MG63 (cell line): ENCODE measurements at regions not wholly inside any gene's neighbourhood (a gene's known extent, or its start where the extent isn't known, plus 50 kb on each side); places are given as distances from the start of the nearest gene placed in this dataset.

Experiments used
- DNase-seq: peaks from one replicate; pipeline ENCODE4 v3.0.0-alpha.2; 2020
- H3K27me3 ChIP-seq: fragments of 250-450 bp; sonication (Bioruptor Pico); 2 replicates; pipeline ENCODE4 v1.5.1; 2020; ENCODE audit warnings: mild to moderate bottlenecking, moderate library complexity
- H3K36me3 ChIP-seq: fragments of 250-450 bp; sonication (Bioruptor Pico); 2 replicates; pipeline ENCODE4 v1.5.1; 2020; ENCODE audit warnings: mild to moderate bottlenecking, moderate library complexity
- H3K4me3 ChIP-seq: fragments of 250-450 bp; sonication (Bioruptor Pico); 2 replicates; pipeline ENCODE4 v1.5.1; 2020; ENCODE audit warnings: mild to moderate bottlenecking, moderate library complexity
- H3K9me3 ChIP-seq: fragments of 250-450 bp; sonication (Bioruptor Pico); 2 replicates; pipeline ENCODE4 v1.5.1; 2020; ENCODE audit warnings: mild to moderate bottlenecking, moderate library complexity

DNA sequence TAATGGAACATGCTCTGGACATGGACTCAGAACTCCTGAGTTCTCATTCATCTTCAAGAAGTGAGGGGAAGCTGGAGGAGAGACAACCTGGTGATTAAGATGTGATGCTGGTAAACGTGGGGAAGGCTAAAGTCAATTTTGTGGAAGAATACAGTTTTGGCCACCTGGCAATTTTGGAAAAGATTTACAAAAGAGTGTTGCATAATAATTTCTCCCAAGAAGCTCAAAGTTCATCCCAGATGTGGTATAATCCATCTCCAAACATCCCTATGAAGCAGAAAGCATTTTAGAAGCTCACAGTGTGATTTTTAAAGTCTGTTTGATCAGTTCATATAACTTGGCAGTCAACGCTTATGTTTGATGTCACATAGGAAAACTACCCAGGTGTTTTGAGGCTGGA, 208.7 kb downstream of the LMX1A start:
- Histone ChIP-seq H3K36me3 (no peaks in the 10 kb centered on the region), H3K4me3 (no peak overlapping the region), H3K27me3 (peaks cover 8% of the 10 kb centered on the region), H3K9me3 (no peaks in the 10 kb centered on the region; the same call in 1 of the 2 replicates)
- no peak for DNase-seq

DNA sequence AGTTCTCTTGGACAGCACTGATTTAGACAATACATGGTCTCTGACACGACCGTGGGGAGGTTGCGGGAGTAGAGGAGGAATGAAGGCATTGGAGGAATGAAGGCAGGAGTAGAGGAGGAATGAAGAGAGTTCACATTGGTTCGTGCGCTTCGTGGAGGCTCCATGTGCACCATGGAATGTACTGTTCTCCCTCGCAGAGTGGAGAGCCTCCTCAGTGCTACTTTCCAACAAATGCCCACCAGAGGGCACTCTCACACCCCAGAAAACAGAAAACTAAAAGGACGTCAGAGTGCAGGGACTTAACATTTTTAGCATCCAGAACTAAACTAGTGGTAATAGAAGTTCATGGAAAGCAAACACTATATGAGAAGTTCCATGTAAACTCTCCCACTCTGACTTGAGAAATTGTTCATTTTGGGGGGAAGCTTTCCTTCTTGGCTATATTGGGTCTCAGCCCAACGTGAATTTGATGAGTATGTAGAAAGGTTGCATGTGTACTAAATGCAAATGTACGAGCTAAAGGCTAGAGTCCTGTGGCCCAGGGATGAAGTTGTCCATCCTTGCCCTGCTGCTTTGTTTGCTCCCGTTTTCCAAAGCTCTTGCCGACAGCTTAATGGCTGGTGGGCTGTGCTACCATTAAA, 211.6 kb downstream of the LMX1A start:
- DNase-seq: peak; percentile 29
- no peak overlapping the region for H3K4me3 ChIP-seq
- no peaks in the 10 kb centered on the region for H3K36me3 ChIP-seq
- H3K9me3 ChIP-seq: no peaks in the 10 kb centered on the region; the same call in 1 of the 2 replicates
- peaks cover 8% of the 10 kb centered on the region for H3K27me3 ChIP-seq

DNA sequence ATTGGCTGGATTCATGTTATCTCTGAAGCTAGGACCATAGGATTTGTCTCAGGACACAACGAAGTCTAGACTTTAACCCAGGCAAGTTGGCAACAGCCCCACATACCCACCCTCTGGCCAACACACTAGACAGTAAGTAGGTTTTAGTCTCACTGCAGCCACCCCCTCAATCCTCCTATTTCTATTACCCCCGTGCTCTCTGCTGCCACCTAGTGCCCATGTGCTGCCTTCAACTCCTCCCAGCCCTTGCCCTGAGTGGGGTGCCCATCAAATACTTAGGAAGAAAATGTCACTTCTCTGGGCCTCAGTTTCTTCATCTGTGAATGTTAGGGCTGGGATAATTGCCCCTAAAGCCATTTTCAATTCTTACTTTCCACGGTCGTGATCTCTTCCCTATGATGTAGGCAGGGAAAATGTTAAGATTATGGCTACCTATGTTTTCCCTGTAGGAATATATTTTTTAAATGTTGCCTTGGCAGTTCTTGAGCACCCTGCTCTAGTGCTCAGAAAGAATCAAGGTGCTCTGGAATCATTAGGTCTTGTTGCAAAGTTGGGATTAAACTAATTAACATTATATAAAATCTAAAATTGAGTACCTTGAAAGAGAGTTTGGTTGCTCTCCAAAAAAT, 213.0 kb downstream of the LMX1A start:
- H3K27me3 ChIP-seq: peaks cover 8% of the 10 kb centered on the region

DNA sequence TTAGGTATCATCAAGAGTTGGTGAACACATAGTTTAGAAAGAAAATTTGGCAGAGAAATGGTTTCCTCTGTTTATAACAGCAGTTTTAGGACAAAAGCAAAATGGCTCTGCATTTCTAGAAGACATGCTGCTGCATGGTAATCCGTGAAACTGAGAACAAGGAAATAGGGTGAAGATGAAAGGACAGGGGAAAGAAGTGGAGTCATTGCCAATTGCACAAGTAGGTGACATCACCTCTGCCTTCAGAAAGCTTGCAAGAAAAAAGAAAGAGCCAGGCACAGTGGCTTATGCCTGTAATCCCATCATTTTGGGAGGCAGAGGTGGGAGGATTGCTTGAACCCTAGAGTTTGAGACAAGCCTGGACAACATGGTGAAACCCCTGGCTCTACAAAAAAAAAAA, 217.6 kb downstream of the LMX1A start:
- Histone ChIP-seq H3K4me3 (no peak overlapping the region), H3K27me3 (no peaks in the 10 kb centered on the region; the same call in none of the 2 replicates), H3K36me3 (no peaks in the 10 kb centered on the region), H3K9me3 (no peaks in the 10 kb centered on the region)
- DNase-seq: no peak

More for the DNA sequence above, 213.0 kb downstream of the LMX1A start:
- H3K36me3 ChIP-seq: no peaks in the 10 kb centered on the region
- H3K4me3 ChIP-seq: no peak overlapping the region
- H3K9me3 ChIP-seq: no peaks in the 10 kb centered on the region; the same call in 1 of the 2 replicates
- no peak for DNase-seq

DNA sequence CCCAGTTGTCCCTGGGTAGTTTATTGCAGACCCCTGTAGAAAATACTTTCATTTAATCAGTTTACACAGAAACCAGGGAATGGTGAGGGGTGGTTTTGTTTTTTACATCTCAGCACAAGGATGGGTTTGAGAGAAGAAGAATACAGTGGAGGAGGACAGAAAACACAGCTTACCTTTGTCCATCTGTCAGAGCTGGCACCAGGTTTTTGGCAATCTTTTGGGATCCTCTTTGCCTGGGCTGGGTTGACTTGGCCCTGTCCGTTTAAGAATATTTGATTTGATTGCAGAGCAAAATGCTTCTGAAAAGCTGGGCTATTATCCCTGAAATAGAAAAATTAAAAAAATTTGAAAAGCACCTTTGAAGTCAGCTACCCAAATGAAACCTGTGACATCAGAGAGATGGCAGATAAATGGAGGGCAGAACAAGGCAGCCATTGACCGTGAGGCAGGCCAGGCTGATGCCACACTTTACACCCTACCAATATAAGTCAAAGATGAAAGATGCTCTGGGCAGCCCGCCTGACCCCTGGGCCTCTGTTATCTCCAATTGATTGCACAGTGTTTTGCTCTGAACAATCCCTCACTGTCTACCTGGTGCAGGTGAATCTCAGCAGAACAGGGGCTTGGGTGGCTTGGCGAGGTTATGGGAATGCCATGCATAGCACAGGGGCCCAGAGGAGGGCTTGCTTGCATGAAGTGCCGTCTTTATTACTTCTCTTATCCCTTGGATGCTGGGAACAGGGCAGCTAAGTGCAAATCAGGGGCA, 218.8 kb downstream of the LMX1A start:
- Histone ChIP-seq H3K4me3 (no peak overlapping the region), H3K9me3 (no peaks in the 10 kb centered on the region), H3K27me3 (no peaks in the 10 kb centered on the region; the same call in none of the 2 replicates), H3K36me3 (no peaks in the 10 kb centered on the region)
- no peak for DNase-seq

DNA sequence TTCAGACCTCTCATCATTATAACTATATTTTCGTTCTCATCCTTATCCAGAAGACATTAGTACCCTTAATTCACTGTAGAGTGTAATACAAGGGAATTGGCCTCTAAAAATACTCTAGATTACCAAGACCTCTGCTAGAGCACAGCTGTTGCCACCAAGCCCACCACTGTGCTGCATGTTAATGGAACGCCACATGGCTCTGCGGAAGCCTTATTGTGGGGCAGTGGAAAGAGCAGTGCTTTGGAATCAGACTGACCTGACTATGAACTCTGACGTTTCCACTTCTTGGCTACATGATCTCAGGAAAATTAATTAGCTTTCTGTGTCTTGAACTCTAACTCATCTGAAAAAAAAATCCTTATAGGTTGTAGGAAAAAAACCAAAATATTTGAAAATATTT, 222.1 kb downstream of the LMX1A start:
- Histone ChIP-seq H3K36me3 (no peaks in the 10 kb centered on the region), H3K9me3 (no peaks in the 10 kb centered on the region), H3K27me3 (no peaks in the 10 kb centered on the region; the same call in none of the 2 replicates), H3K4me3 (no peak overlapping the region)
- DNase-seq: no peak

DNA sequence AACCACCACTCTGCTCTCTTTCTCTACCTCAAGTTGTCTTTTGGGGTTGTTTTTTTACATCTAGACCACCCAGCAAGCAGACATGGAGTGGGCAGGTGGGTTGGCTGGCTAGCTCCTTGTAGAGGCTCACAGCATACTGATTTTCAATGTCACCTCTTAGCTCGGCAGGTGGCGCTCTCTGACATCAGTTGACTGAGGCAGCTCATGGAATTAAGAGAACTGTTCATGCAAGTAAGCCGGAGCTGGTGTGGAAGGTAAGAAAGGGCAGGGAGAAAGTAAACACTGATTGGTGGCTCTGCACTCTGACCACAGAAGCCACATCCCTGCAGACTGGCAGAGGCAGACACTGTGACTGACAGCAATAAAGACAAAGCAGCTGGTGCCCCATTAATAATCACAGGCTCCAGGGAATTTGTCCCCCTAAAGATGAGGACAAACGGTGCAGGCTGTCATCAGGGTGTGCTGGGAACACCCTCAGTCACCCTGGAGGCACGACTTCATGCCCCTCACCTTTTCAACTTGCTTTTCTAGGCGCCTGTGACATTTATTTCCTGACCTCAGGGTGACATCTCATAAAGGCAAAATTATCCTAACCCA, 226.8 kb downstream of the LMX1A start:
- Histone ChIP-seq H3K9me3 (no peaks in the 10 kb centered on the region), H3K27me3 (peaks cover 12% of the 10 kb centered on the region), H3K36me3 (no peaks in the 10 kb centered on the region), H3K4me3 (no peak overlapping the region)
- peak; percentile 43 for DNase-seq

DNA sequence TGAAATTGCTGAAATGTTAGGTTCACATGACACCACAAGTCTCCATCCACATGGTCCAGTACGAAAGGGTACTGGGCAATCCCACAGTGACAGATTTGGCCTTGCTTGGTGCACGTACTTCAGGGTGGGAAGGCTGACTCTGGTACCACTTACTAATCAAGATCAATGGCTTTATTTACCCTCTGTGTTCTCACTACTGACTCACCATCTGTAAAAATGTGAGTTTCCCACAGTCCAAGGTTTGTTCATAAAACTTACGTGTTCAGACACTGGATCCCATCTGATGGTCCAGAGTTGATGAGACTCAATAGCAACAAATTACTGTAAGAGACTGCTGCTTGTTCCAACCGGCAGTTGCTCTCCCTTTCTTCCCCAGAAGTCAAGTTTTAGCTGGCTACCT, 231.7 kb downstream of the LMX1A start:
- Histone ChIP-seq H3K4me3 (no peak overlapping the region), H3K9me3 (no peaks in the 10 kb centered on the region; the same call in 1 of the 2 replicates), H3K36me3 (no peaks in the 10 kb centered on the region), H3K27me3 (peaks cover 25% of the 10 kb centered on the region)
- no peak for DNase-seq

DNA sequence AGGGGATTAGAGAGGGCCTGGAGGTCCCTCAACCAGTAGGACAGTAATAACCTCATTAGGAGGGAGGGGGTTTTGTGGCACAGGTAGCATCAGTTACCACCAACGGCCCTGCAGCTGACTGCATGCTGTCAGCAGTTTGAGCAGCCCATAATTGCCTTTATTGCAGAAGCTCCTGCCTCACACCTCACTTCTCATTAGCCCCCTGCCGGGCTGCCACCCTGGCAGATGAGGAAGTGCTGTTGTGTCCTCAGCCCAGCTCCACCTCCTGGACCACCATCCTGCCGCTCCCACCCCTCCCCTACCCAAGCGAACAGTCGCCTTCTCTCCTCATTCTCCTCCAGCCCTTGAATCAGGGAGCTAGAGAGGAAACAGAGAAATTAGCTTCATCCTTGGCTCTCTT, 237.4 kb downstream of the LMX1A start:
- no peaks in the 10 kb centered on the region; the same call in 1 of the 2 replicates for H3K9me3 ChIP-seq
- H3K27me3 ChIP-seq: peaks cover 9% of the 10 kb centered on the region
- DNase-seq: no peak
- no peak overlapping the region for H3K4me3 ChIP-seq
- H3K36me3 ChIP-seq: no peaks in the 10 kb centered on the region

DNA sequence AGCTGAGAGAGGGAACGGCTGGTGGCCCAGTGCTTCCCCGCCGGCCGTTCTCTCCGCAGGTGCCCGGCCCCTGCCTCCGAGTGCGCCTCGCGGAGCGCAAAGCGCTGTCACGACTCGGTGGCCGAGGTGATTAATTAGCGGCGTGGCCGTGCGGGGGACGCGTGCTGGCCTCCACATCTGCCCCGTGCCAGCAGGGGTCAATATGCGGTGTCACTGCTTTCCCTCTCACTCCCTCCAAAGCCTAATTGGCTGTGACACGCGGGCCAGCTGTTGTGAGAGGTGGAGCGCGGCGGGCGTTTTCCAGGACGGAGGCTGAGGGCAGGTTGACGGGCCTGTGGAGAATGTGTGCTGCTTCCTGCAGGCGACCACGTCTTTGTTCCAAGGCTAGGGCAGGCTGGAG, 239.0 kb downstream of the LMX1A start:
- Histone ChIP-seq H3K4me3 (no peak overlapping the region), H3K27me3 (peaks cover 5% of the 10 kb centered on the region; the same call in 1 of the 2 replicates), H3K9me3 (no peaks in the 10 kb centered on the region), H3K36me3 (no peaks in the 10 kb centered on the region)
- no peak for DNase-seq

DNA sequence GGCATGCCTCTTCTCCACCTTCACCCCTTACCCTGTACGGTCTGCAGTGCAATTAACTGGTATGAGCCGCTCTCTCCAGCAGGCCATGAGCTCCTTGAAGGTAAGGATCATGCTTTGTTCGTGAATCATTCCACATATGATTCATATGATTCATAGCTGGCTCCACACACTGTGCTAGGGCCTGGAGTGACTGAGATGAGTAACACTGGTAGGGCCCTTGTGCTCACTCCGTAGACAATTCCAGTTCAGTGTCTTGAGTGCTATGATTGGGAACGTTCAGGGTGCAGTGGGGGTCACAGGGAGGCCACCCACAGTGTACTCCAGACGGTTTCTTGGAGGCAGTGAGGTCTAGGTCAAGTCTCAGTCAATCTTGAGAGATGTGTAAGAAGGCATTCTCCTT, 239.8 kb downstream of the LMX1A start:
- peak; percentile 66 for DNase-seq
- Histone ChIP-seq H3K9me3 (no peaks in the 10 kb centered on the region), H3K4me3 (no peak overlapping the region), H3K36me3 (no peaks in the 10 kb centered on the region), H3K27me3 (peaks cover 2% of the 10 kb centered on the region; the same call in 1 of the 2 replicates)

DNA sequence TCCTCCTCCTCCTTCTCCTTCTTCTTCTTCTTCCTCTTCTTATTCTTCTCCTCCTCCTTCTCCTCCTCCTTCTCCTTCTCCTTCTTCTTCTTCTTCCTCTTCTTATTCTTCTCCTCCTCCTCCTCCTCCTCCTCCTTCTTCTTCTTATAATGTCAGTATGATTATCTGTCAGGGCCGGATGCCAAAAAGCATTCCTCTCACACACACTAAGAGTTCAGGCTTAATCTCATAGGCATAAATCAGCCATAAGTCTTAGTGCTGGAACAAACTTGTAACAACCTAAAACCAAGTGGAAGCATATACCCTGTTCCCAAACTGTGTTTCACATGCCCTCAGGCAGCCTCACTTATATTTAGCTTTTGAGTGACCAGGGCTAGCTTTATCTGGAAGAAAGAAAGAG, 240.3 kb downstream of the LMX1A start:
- H3K9me3 ChIP-seq: no peaks in the 10 kb centered on the region
- H3K27me3 ChIP-seq: peaks cover 2% of the 10 kb centered on the region; the same call in 1 of the 2 replicates
- no peak for DNase-seq
- no peaks in the 10 kb centered on the region for H3K36me3 ChIP-seq
- no peak overlapping the region for H3K4me3 ChIP-seq

DNA sequence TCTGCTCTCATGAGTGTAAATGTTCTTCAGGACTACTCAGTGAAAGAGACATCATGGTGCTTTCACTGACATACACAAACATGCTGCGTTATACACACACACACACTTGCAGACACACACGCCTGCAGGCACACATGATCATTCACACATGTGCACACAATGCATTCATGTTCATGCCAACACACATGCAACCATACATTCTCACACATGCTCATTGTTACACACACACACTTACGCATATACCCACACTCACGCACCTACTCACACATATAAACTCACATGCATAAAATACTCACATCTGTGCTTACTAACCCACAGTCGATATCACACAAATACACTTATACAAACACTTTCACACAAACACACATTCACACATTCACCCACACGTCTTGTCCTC, 241.6 kb downstream of the LMX1A start:
- Histone ChIP-seq H3K4me3 (no peak overlapping the region), H3K36me3 (no peaks in the 10 kb centered on the region), H3K27me3 (0 out of 2 replicates have a peak, but pooled peaks cover 2% of the 10 kb centered on the region), H3K9me3 (no peaks in the 10 kb centered on the region)
- no peak for DNase-seq

DNA sequence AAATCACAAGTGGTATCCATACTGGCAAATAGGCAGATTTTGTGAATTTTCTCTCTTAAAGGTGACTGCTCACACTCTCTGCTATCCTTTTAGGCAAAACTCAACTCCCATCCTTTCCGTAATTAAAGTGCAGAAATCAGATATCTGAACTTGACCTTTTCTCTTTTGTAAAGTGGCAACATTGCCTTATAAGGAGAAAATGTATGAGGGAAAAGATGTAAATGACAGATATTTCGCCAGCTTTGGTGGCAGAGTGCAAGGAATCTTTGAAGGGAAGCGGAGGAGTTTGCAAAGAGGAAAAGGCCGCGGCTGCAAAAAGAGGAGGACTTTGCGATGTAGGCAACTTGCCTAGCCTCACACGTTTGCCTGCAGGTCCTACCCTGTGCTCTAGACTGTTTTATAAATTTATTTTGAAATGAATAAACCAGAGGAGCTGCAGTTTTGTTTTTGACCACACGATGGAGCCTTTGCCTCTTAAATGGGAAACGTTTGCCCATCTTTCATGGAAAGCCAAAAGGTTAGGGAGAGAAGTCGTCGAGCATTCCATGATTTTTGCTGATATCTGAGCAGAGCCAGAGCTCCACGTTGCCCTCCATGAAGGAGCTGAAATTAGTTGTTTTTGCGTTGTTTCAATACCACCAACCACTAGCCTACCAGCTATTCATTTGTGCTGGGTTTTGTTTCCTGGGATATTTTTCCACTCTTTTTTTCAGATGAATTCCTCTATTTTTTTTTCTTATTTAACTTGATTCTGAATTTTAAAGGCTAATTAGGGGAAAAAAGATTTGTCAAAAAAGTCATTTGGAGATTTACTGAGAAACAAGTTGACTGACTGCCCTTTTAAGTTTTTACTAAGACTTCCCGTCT, 242.3 kb downstream of the LMX1A start:
- H3K36me3 ChIP-seq: no peaks in the 10 kb centered on the region
- no peaks in the 10 kb centered on the region for H3K9me3 ChIP-seq
- DNase-seq: peak; percentile 33
- H3K4me3 ChIP-seq: no peak overlapping the region
- 0 out of 2 replicates have a peak, but pooled peaks cover 2% of the 10 kb centered on the region for H3K27me3 ChIP-seq

DNA sequence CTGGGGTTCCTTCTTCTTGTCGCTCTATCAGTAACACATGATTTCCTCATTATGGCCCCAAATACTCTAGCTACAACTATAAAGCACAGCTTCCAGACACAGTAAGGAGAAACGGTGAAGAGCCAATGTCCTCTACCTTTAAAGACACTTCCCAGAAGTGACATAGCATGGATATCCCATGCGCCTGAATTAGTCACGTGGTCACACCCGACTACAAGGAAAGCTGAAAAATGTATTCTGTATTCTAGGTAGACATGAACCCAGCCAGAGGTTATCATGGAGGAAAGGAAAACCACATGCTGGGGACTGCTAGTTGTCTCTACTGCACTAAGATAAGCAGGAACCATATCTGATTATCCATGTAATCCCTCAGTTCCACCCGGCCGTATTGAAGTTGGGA, 244.3 kb downstream of the LMX1A start:
- no peaks in the 10 kb centered on the region for H3K36me3 ChIP-seq
- no peak for DNase-seq
- H3K27me3 ChIP-seq: 0 out of 2 replicates have a peak, but pooled peaks cover 2% of the 10 kb centered on the region

DNA sequence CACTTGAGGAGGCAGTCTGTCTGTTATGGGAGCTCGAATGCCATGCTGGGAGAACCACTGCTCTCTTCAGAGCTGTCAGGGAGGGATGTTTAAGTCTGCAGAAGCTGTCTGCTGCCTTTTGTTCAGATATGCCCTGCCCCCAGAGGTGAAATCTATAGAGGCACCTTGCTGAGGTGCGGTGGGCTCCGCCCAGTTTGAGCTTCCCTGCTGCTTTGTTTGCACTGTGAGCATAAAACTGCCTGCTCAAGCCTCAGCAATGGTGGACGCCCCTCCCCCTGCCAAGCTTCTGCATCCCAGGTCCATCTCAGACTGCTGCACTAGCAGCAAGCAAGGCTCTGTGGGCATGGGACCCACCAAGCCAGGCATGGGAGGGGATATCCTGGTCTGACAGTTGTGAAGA, 247.5 kb downstream of the LMX1A start:
- Histone ChIP-seq H3K4me3 (no peak overlapping the region), H3K27me3 (no peaks in the 10 kb centered on the region), H3K9me3 (no peaks in the 10 kb centered on the region), H3K36me3 (no peaks in the 10 kb centered on the region)
- no peak for DNase-seq

More for the DNA sequence above, 244.3 kb downstream of the LMX1A start:
- no peaks in the 10 kb centered on the region for H3K9me3 ChIP-seq
- no peak overlapping the region for H3K4me3 ChIP-seq
